ENCODE measurements at regions not wholly inside any gene's neighbourhood (a gene's known extent, or its start where the extent isn't known, plus 50 kb on each side); places are given as distances from the start of the nearest gene placed in this dataset.

DNA sequence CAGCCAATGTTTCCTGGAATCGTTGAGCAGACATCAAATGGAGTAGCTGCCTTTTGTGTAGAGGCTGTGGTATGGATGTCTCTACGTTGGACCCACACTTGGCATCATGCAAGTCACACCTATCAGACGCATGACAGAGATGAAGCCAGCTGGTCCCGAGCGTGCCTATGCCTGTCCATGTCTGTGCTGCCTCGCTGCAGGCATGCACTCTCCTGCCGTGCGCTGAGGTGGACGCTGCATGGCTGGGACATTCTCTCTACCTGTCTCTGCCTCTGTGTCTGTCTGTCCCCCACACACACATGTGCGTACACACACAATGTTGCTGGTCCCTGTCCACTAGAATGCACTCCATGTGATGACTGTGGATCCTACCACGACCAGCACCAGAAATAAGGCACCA is 514.2 kb upstream of the MYT1L start (continued):
- no peak for TF ChIP-seq ZNF592 (IDR thresholded peaks at IDR 0.05)
- TF ChIP-seq NFYB (IDR thresholded peaks at IDR 0.05; ENCODE audit: extremely low read depth, insufficient read length) = no peak
- TF ChIP-seq ID3 (CRISPR knock-in tag; IDR thresholded peaks at IDR 0.05) = no peak
- TF ChIP-seq ID3 (tag; IDR thresholded peaks at IDR 0.05) = no peak
- no peak for TF ChIP-seq ZZZ3 (IDR thresholded peaks at IDR 0.05)
- TF ChIP-seq ATF2 (CRISPR knock-in tag; IDR thresholded peaks at IDR 0.05) = no peak

Measured in K562 (cell line).